ENCODE measurements at regions not wholly inside any gene's neighbourhood (a gene's known extent, or its start where the extent isn't known, plus 50 kb on each side); places are given as distances from the start of the nearest gene placed in this dataset.

- TF ChIP-seq ZC3H11A (IDR thresholded peaks at IDR 0.05) (no peak), RNF2 (IDR thresholded peaks at IDR 0.05; ENCODE audit: borderline replicate concordance, low read depth) (no peak), CTCF (IDR thresholded peaks at IDR 0.05) (no peak), EHMT2 (IDR thresholded peaks at IDR 0.05; ENCODE audit: low read depth) (no peak), POLR2A (IDR thresholded peaks at IDR 0.05; ENCODE audit: low read length) (no peak)
Measured at GRCh38 chr1:10924030-10924429, 88.4 kb upstream of the TARDBP start.
